ENCODE measurements at regions not wholly inside any gene's neighbourhood (a gene's known extent, or its start where the extent isn't known, plus 50 kb on each side); places are given as distances from the start of the nearest gene placed in this dataset.
A peak's percentile ranks its signal among the peaks of the same experiment; 100 is the strongest.

DNA sequence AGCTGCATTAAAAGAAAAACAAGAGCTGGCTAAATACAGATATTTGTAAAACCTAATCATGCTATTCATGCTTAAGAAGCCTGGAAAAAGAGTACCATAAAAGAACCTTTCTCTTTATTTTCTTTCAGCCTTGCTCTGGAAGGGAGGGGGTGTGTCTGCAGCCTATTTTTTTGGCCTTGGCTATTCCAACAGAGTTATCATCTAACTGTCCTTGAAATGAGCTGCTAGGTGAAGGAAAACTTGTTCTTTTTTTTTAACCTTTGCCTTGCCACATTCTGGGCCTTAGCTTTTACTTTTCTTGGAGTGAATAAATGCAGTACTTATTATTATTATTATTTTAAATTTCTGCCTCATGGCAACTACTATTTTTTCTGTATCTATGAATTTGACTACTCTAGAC is 224.9 kb upstream of the SYNCRIP start:
- Histone ChIP-seq H3K9me3 (ENCODE audit: low read length) (no peaks in the 10 kb centered on the region), H3K9me2 (ENCODE audit: insufficient read depth, low read length) (no peaks in the 10 kb centered on the region), H3K27ac (ENCODE audit: low read depth, low read length, poor library complexity, severe bottlenecking) (no peak overlapping the region), H3K36me3 (ENCODE audit: insufficient read depth, low read length) (no peaks in the 10 kb centered on the region), H3K4me3 (ENCODE audit: low read depth, low read length, poor library complexity, severe bottlenecking) (no peak overlapping the region), H4K20me1 (ENCODE audit: insufficient read depth, low read length) (no peaks in the 10 kb centered on the region), H3K4me2 (ENCODE audit: low read length) (no peak overlapping the region), H2AFZ (ENCODE audit: low read length) (no peak overlapping the region), H3K4me1 (ENCODE audit: insufficient read depth, low read length, poor library complexity, severe bottlenecking) (no peaks in the 10 kb centered on the region), H3K79me2 (ENCODE audit: insufficient read depth, low read depth, low read length) (no peaks in the 10 kb centered on the region)
- BruUV-seq (replicated peaks): no TSS peak
- intact Hi-C loops (cut with micrococcal nuclease; ENCODE audit: unreplicated experiment): no loop called here
- TF ChIP-seq, protein P1, sequence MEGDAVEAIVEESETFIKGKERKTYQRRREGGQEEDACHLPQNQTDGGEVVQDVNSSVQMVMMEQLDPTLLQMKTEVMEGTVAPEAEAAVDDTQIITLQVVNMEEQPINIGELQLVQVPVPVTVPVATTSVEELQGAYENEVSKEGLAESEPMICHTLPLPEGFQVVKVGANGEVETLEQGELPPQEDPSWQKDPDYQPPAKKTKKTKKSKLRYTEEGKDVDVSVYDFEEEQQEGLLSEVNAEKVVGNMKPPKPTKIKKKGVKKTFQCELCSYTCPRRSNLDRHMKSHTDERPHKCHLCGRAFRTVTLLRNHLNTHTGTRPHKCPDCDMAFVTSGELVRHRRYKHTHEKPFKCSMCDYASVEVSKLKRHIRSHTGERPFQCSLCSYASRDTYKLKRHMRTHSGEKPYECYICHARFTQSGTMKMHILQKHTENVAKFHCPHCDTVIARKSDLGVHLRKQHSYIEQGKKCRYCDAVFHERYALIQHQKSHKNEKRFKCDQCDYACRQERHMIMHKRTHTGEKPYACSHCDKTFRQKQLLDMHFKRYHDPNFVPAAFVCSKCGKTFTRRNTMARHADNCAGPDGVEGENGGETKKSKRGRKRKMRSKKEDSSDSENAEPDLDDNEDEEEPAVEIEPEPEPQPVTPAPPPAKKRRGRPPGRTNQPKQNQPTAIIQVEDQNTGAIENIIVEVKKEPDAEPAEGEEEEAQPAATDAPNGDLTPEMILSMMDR (conservative IDR thresholded peaks at IDR 0.05; ENCODE audit: low read length): no peak
- no peak for TF ChIP-seq EZH2phosphoT487 (IDR thresholded peaks at IDR 0.05; ENCODE audit: borderline replicate concordance, low read depth, low read length)
- DNase-seq (ENCODE audit: low spot score): no peak
- POLR2A ChIA-PET: no interaction called here
- CTCF ChIA-PET (ENCODE audit: unreplicated experiment): no interaction called here

DNA sequence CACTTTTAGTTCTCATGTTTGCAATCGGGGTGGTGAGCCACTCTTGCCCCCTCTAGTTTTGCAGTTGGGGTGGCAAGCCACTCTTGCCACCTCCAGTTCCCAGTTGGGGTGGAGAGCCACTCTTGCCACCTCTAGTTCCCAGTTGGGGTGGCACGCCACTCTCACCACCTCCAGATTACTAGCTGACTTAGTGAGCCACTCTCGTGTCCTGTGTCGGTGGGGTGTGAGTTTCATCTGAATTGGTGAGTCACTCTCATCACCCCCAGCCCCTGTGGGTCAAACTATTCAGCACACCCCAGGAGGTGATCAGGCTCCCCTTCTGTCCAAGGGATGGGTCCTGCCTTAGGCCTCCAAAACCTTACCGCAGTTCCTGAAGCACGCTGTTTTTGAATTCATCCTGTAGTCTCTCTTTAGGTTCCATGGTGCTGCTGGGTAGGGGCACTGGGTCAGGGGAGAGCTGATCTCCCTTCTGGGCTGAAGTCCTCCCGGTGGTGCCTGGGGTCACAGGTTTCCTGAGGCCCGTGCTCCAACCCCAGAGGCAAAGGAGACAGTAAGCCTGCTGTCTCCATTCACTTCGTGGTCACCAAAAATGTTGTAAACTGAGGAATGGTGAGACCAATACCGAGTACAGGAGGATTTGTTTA is 224.2 kb upstream of the SYNCRIP start:
- Histone ChIP-seq H3K4me1 (ENCODE audit: insufficient read depth, low read length, poor library complexity, severe bottlenecking) (no peaks in the 10 kb centered on the region), H3K36me3 (ENCODE audit: insufficient read depth, low read length) (no peaks in the 10 kb centered on the region), H3K9me2 (ENCODE audit: insufficient read depth, low read length) (no peaks in the 10 kb centered on the region), H4K20me1 (ENCODE audit: insufficient read depth, low read length) (no peaks in the 10 kb centered on the region), H3K9me3 (ENCODE audit: low read length) (no peaks in the 10 kb centered on the region), H3K4me3 (ENCODE audit: low read depth, low read length, poor library complexity, severe bottlenecking) (no peak overlapping the region), H3K4me2 (ENCODE audit: low read length) (no peak overlapping the region), H3K79me2 (ENCODE audit: insufficient read depth, low read depth, low read length) (no peaks in the 10 kb centered on the region), H3K27ac (ENCODE audit: low read depth, low read length, poor library complexity, severe bottlenecking) (no peak overlapping the region), H2AFZ (ENCODE audit: low read length) (no peak overlapping the region)
- intact Hi-C loops (cut with micrococcal nuclease; ENCODE audit: unreplicated experiment): no loop called here
- TF ChIP-seq, protein P1 (conservative IDR thresholded peaks at IDR 0.05; ENCODE audit: low read length): no peak
- no peak for TF ChIP-seq EZH2phosphoT487 (IDR thresholded peaks at IDR 0.05; ENCODE audit: borderline replicate concordance, low read depth, low read length)
- DNase-seq (ENCODE audit: low spot score): no peak
- POLR2A ChIA-PET: no interaction called here
- no TSS peak for BruUV-seq (replicated peaks)
- CTCF ChIA-PET (ENCODE audit: unreplicated experiment): no interaction called here

DNA sequence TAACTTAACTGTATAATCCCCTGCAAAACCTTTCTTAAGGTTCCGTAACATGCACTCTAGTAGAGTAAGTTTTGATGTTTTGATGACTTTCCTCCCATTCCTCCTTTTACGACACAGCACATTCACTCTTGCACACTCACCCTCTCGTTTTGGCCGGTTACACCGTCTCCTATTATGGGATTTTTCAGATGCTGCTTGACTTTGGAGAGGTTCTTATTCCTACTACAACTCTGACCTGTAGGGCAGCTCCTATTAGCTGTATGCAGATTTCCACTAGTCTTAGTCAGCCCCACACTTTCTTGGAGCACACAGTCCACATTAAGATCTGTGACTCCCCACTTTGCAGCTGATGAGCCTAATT is 223.7 kb upstream of the SYNCRIP start:
- Histone ChIP-seq H2AFZ (ENCODE audit: low read length) (0 out of 2 replicates have a peak overlapping the region, but pooled peaks have one; percentile 41), H3K36me3 (ENCODE audit: insufficient read depth, low read length) (no peaks in the 10 kb centered on the region), H3K79me2 (ENCODE audit: insufficient read depth, low read depth, low read length) (no peaks in the 10 kb centered on the region), H4K20me1 (ENCODE audit: insufficient read depth, low read length) (no peaks in the 10 kb centered on the region), H3K9me2 (ENCODE audit: insufficient read depth, low read length) (no peaks in the 10 kb centered on the region), H3K4me3 (ENCODE audit: low read depth, low read length, poor library complexity, severe bottlenecking) (no peak overlapping the region), H3K9me3 (ENCODE audit: low read length) (no peaks in the 10 kb centered on the region), H3K4me1 (ENCODE audit: insufficient read depth, low read length, poor library complexity, severe bottlenecking) (no peaks in the 10 kb centered on the region), H3K4me2 (ENCODE audit: low read length) (0 out of 2 replicates have a peak overlapping the region, but pooled peaks have one; percentile 50), H3K27ac (ENCODE audit: low read depth, low read length, poor library complexity, severe bottlenecking) (no peak overlapping the region)
- ChIA-PET POLR2A (interaction anchor here (0.5 kb wide), 1 partner anchor 10 kb away, joined by 4 read pairs; no protein-coding TSS in a partner anchor), CTCF (ENCODE audit: unreplicated experiment) (no interaction called here)
- no TSS peak for BruUV-seq (replicated peaks)
- intact Hi-C loops (cut with micrococcal nuclease; ENCODE audit: unreplicated experiment): no loop called here
- DNase-seq (ENCODE audit: low spot score): no peak
- TF ChIP-seq, protein P1 (conservative IDR thresholded peaks at IDR 0.05; ENCODE audit: low read length): no peak
- no peak for TF ChIP-seq EZH2phosphoT487 (IDR thresholded peaks at IDR 0.05; ENCODE audit: borderline replicate concordance, low read depth, low read length)

All from OCI-LY7 (cell line).